ENCODE measurements at regions not wholly inside any gene's neighbourhood (a gene's known extent, or its start where the extent isn't known, plus 50 kb on each side); places are given as distances from the start of the nearest gene placed in this dataset.

- no peak for TF ChIP-seq CTCF (IDR thresholded peaks at IDR 0.05)
- no peak for TF ChIP-seq POLR2A (IDR thresholded peaks at IDR 0.05)
- TF ChIP-seq POLR2AphosphoS5 (IDR thresholded peaks at IDR 0.05; ENCODE audit: insufficient read depth in 1 of 2, low read depth in 1 of 2), result no peak
Observed at GRCh38 chr13:76175961-76176725, 540.0 kb downstream of the LMO7 start.
